Fibroblast of peridontal ligament (primary cell): ENCODE measurements at regions not wholly inside any gene's neighbourhood (a gene's known extent, or its start where the extent isn't known, plus 50 kb on each side); places are given as distances from the start of the nearest gene placed in this dataset.
"Not testable (repeated sequence)": the region's sequence is repeated elsewhere in the genome, so short reads cannot be mapped to it uniquely, and the experiment has no call there.

ENCODE experiments used
- DNase-seq: peaks from one replicate; pipeline ENCODE4 v3.0.0-alpha.2; 2010; ENCODE audit errors: extremely low read depth

- not testable (repeated sequence) for DNase-seq
These were observed 403.3 kb upstream of the NOX3 start for GRCh38 chr6:155858906-155859305.

- DNase-seq: no peak
These were observed 399.1 kb upstream of the NOX3 start for GRCh38 chr6:155854787-155855186.

GRCh38 chr6:155853011-155853410 is 397.4 kb upstream of the NOX3 start:
- no peak for DNase-seq

- DNase-seq: no peak
These were observed 394.8 kb upstream of the NOX3 start for GRCh38 chr6:155850408-155850841.

GRCh38 chr6:155847711-155848110 is 392.1 kb upstream of the NOX3 start:
- DNase-seq: no peak

GRCh38 chr6:155837474-155837873 is 381.8 kb upstream of the NOX3 start:
- no peak for DNase-seq

- peak; percentile 84 for DNase-seq
These were observed 377.0 kb upstream of the NOX3 start for GRCh38 chr6:155832596-155832995.

GRCh38 chr6:155830531-155830930 is 374.9 kb upstream of the NOX3 start:
- no peak for DNase-seq

GRCh38 chr6:155829646-155830045 is 374.0 kb upstream of the NOX3 start:
- no peak for DNase-seq

- no peak for DNase-seq
These were observed 373.4 kb upstream of the NOX3 start for GRCh38 chr6:155828989-155829388.

GRCh38 chr6:155818698-155819097 is 363.1 kb upstream of the NOX3 start:
- DNase-seq: no peak

- no peak for DNase-seq
These were observed 357.9 kb upstream of the NOX3 start for GRCh38 chr6:155813548-155813947.

GRCh38 chr6:155807243-155807642 is 351.6 kb upstream of the NOX3 start:
- DNase-seq: no peak

GRCh38 chr6:155801046-155801445 is 345.4 kb upstream of the NOX3 start:
- DNase-seq: no peak

GRCh38 chr6:155798876-155799275 is 343.2 kb upstream of the NOX3 start:
- not testable (repeated sequence) for DNase-seq

- no peak for DNase-seq
These were observed 339.6 kb upstream of the NOX3 start for GRCh38 chr6:155795173-155795796.

- no peak for DNase-seq
These were observed 336.3 kb upstream of the NOX3 start for GRCh38 chr6:155791891-155792290.

GRCh38 chr6:155791186-155791585 is 335.5 kb upstream of the NOX3 start:
- DNase-seq: no peak

- DNase-seq: no peak
These were observed 331.5 kb upstream of the NOX3 start for GRCh38 chr6:155787168-155787567.

- DNase-seq: no peak
These were observed 330.9 kb upstream of the NOX3 start for GRCh38 chr6:155786528-155786927.

- DNase-seq: peak; percentile 82
These were observed 327.3 kb upstream of the NOX3 start for GRCh38 chr6:155782739-155783459.

- DNase-seq: peak; percentile 92
These were observed 326.7 kb upstream of the NOX3 start for GRCh38 chr6:155782320-155782731.

GRCh38 chr6:155779456-155779855 is 323.8 kb upstream of the NOX3 start:
- DNase-seq: peak; percentile 69

GRCh38 chr6:155778336-155778735 is 322.7 kb upstream of the NOX3 start:
- DNase-seq: no peak
